WTC11 (cell line): ENCODE measurements at regions not wholly inside any gene's neighbourhood (a gene's known extent, or its start where the extent isn't known, plus 50 kb on each side); places are given as distances from the start of the nearest gene placed in this dataset.

ENCODE experiments used
- ATAC-seq: fragments of 200-7000 bp; cut with Tn5 transposase; 2 replicates; pipeline ENCODE4 v1.10.0; 2021; ENCODE audit warnings: mild to moderate bottlenecking, moderate library complexity
- CTCF ChIA-PET: fragments of 300-600 bp; sonication (Branson Sonifier 250); formaldehyde crosslinking; loops from one replicate; lab custom pipeline; 2021; ENCODE audit warnings: antibody characterized with exemption; lab: Charles Lee
- POLR2A ChIA-PET: fragments of 350-600 bp; sonication (Branson Sonifier 250); formaldehyde crosslinking; loops from one replicate; lab custom pipeline; 2021; ENCODE audit warnings: antibody characterized with exemption; lab: Charles Lee
- DNase-seq: peaks from one replicate; pipeline ENCODE4 v3.0.0; 2021; ENCODE audit warnings: low spot score
- H3K27ac Mint-ChIP-seq: 2 replicates; pipeline ENCODE4 v1.8.0; 2021; ENCODE audit warnings: mixed read lengths
- H3K27me3 Mint-ChIP-seq: 2 replicates; pipeline ENCODE4 v1.8.0; 2021; ENCODE audit warnings: low read depth, mild to moderate bottlenecking, moderate library complexity, mixed read lengths
- H3K36me3 Mint-ChIP-seq: 2 replicates; pipeline ENCODE4 v1.8.0; 2021; ENCODE audit warnings: mixed read lengths
- H3K4me1 Mint-ChIP-seq: 2 replicates; pipeline ENCODE4 v1.8.0; 2022; ENCODE audit warnings: mixed read lengths
- H3K4me3 Mint-ChIP-seq: 2 replicates; pipeline ENCODE4 v1.8.0; 2021; ENCODE audit warnings: mild to moderate bottlenecking, moderate library complexity, mixed read lengths
- H3K9me3 Mint-ChIP-seq: 2 replicates; pipeline ENCODE4 v1.8.0; 2021; ENCODE audit warnings: mixed read lengths
- AFF4 ChIP-seq: sonication (generic); formaldehyde crosslinking; IDR thresholded peaks from 2 replicates; pipeline ENCODE4 v1.8.1; 2023; ENCODE audit warnings: mild to moderate bottlenecking, missing genetic modification reagents, borderline replicate concordance
- FOXJ3 ChIP-seq: sonication (generic); formaldehyde crosslinking; IDR thresholded peaks from 2 replicates; pipeline ENCODE4 v1.9.0; 2021; ENCODE audit warnings: missing genetic modification reagents, mild to moderate bottlenecking, borderline replicate concordance
- GRHL2 ChIP-seq: fragments of 250-450 bp; sonication (Bioruptor Pico); IDR thresholded peaks from 2 replicates; pipeline ENCODE4 v1.8.0; 2022; ENCODE audit warnings: mild to moderate bottlenecking, moderate library complexity; ENCODE audit not compliant: insufficient replicate concordance, severe bottlenecking
- HMGA2 ChIP-seq: fragments of 250-450 bp; sonication (Bioruptor Pico); IDR thresholded peaks from 2 replicates; pipeline ENCODE4 v1.4.0; 2021; ENCODE audit warnings: mild to moderate bottlenecking, moderate library complexity
- IRF2 ChIP-seq: sonication (generic); formaldehyde crosslinking; IDR thresholded peaks from 2 replicates; pipeline ENCODE4 v1.8.0; 2022; ENCODE audit warnings: low read depth, missing genetic modification reagents, borderline replicate concordance
- NFE2L1 ChIP-seq: sonication (generic); formaldehyde crosslinking; IDR thresholded peaks from 2 replicates; pipeline ENCODE4 v1.8.1; 2023; ENCODE audit warnings: missing genetic modification reagents
- NR2C2 ChIP-seq: sonication (generic); formaldehyde crosslinking; IDR thresholded peaks from 2 replicates; pipeline ENCODE4 v1.8.0; 2022; ENCODE audit warnings: mild to moderate bottlenecking, missing genetic modification reagents
- SOX15 ChIP-seq: fragments of 250-450 bp; sonication (Bioruptor Pico); IDR thresholded peaks from 2 replicates; pipeline ENCODE4 v1.9.0; 2021; ENCODE audit warnings: mild to moderate bottlenecking
- SP1 ChIP-seq: sonication (generic); formaldehyde crosslinking; conservative IDR thresholded peaks from 2 replicates; pipeline ENCODE4 v1.8.1; 2022; ENCODE audit warnings: missing genetic modification reagents
- ZBTB43 ChIP-seq: sonication (generic); formaldehyde crosslinking; IDR thresholded peaks from 2 replicates; pipeline ENCODE4 v1.8.1; 2023; ENCODE audit warnings: mild to moderate bottlenecking, missing genetic modification reagents
- ZNF219 ChIP-seq: sonication (generic); formaldehyde crosslinking; IDR thresholded peaks from 2 replicates; pipeline ENCODE4 v1.8.0; 2023; ENCODE audit warnings: missing genetic modification reagents, mild to moderate bottlenecking, borderline replicate concordance
- ZNF263 ChIP-seq: sonication (generic); formaldehyde crosslinking; IDR thresholded peaks from 2 replicates; pipeline ENCODE4 v1.8.1; 2022; ENCODE audit warnings: low read depth, mild to moderate bottlenecking, moderate library complexity, missing genetic modification reagents
- ZNF396 ChIP-seq: fragments of 250-450 bp; sonication (Bioruptor Pico); IDR thresholded peaks from 2 replicates; pipeline ENCODE4 v1.8.0; 2021; ENCODE audit warnings: mild to moderate bottlenecking, moderate library complexity, borderline replicate concordance
- TF ChIP-seq, protein P1 (sequence below): sonication (generic); formaldehyde crosslinking; conservative IDR thresholded peaks from 2 replicates; pipeline ENCODE4 v1.8.1; 2023; ENCODE audit warnings: mild to moderate bottlenecking, low read depth, missing genetic modification reagents, moderate library complexity
- TF ChIP-seq, protein P2 (sequence below): sonication (generic); formaldehyde crosslinking; IDR thresholded peaks from 2 replicates; pipeline ENCODE4 v1.8.1; 2022; ENCODE audit warnings: low read depth, missing genetic modification reagents, borderline replicate concordance
- TF ChIP-seq, protein P3 (sequence below): sonication (generic); formaldehyde crosslinking; IDR thresholded peaks from 2 replicates; pipeline ENCODE4 v1.8.1; 2023; ENCODE audit warnings: mild to moderate bottlenecking, missing genetic modification reagents
- TF ChIP-seq, protein P4 (sequence below): fragments of 200-600 bp; IDR thresholded peaks from 2 replicates; pipeline ENCODE4 v1.8.0; 2022; ENCODE audit warnings: antibody characterized with exemption

- ATAC-seq (no peak), DNase-seq (no peak)
- peaks cover 5% of the 10 kb centered on the region; the same call in 1 of the 2 replicates for H3K9me3 Mint-ChIP-seq
- ChIA-PET CTCF (no interaction called here), POLR2A (interaction anchor here (0.5 kb wide), 1 partner anchor 13 kb away, joined by 3 read pairs; no protein-coding TSS in a partner anchor)
- H3K4me1 Mint-ChIP-seq = peaks cover 32% of the 10 kb centered on the region
- no peak overlapping the region for H3K4me3 Mint-ChIP-seq
- TF ChIP-seq, protein P1, sequence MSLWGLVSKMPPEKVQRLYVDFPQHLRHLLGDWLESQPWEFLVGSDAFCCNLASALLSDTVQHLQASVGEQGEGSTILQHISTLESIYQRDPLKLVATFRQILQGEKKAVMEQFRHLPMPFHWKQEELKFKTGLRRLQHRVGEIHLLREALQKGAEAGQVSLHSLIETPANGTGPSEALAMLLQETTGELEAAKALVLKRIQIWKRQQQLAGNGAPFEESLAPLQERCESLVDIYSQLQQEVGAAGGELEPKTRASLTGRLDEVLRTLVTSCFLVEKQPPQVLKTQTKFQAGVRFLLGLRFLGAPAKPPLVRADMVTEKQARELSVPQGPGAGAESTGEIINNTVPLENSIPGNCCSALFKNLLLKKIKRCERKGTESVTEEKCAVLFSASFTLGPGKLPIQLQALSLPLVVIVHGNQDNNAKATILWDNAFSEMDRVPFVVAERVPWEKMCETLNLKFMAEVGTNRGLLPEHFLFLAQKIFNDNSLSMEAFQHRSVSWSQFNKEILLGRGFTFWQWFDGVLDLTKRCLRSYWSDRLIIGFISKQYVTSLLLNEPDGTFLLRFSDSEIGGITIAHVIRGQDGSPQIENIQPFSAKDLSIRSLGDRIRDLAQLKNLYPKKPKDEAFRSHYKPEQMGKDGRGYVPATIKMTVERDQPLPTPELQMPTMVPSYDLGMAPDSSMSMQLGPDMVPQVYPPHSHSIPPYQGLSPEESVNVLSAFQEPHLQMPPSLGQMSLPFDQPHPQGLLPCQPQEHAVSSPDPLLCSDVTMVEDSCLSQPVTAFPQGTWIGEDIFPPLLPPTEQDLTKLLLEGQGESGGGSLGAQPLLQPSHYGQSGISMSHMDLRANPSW (CRISPR knock-in tag) = no peak
- no peak for TF ChIP-seq ZNF219
- TF ChIP-seq ZNF263 (CRISPR knock-in tag) = no peak
- no peak for TF ChIP-seq NFE2L1 (CRISPR knock-in tag)
- TF ChIP-seq, protein P2, sequence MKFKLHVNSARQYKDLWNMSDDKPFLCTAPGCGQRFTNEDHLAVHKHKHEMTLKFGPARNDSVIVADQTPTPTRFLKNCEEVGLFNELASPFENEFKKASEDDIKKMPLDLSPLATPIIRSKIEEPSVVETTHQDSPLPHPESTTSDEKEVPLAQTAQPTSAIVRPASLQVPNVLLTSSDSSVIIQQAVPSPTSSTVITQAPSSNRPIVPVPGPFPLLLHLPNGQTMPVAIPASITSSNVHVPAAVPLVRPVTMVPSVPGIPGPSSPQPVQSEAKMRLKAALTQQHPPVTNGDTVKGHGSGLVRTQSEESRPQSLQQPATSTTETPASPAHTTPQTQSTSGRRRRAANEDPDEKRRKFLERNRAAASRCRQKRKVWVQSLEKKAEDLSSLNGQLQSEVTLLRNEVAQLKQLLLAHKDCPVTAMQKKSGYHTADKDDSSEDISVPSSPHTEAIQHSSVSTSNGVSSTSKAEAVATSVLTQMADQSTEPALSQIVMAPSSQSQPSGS (CRISPR knock-in tag) = no peak
- TF ChIP-seq FOXJ3 (CRISPR knock-in tag) = no peak
- TF ChIP-seq HMGA2 (CRISPR knock-in tag) = no peak
- TF ChIP-seq, protein P3, sequence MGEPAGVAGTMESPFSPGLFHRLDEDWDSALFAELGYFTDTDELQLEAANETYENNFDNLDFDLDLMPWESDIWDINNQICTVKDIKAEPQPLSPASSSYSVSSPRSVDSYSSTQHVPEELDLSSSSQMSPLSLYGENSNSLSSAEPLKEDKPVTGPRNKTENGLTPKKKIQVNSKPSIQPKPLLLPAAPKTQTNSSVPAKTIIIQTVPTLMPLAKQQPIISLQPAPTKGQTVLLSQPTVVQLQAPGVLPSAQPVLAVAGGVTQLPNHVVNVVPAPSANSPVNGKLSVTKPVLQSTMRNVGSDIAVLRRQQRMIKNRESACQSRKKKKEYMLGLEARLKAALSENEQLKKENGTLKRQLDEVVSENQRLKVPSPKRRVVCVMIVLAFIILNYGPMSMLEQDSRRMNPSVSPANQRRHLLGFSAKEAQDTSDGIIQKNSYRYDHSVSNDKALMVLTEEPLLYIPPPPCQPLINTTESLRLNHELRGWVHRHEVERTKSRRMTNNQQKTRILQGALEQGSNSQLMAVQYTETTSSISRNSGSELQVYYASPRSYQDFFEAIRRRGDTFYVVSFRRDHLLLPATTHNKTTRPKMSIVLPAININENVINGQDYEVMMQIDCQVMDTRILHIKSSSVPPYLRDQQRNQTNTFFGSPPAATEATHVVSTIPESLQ (CRISPR knock-in tag) = no peak
- TF ChIP-seq SP1 (CRISPR knock-in tag) = no peak
- TF ChIP-seq ZBTB43 = no peak
- no peak for TF ChIP-seq NR2C2 (CRISPR knock-in tag)
- TF ChIP-seq ZNF396 (CRISPR knock-in tag) = no peak
- TF ChIP-seq, protein P4, sequence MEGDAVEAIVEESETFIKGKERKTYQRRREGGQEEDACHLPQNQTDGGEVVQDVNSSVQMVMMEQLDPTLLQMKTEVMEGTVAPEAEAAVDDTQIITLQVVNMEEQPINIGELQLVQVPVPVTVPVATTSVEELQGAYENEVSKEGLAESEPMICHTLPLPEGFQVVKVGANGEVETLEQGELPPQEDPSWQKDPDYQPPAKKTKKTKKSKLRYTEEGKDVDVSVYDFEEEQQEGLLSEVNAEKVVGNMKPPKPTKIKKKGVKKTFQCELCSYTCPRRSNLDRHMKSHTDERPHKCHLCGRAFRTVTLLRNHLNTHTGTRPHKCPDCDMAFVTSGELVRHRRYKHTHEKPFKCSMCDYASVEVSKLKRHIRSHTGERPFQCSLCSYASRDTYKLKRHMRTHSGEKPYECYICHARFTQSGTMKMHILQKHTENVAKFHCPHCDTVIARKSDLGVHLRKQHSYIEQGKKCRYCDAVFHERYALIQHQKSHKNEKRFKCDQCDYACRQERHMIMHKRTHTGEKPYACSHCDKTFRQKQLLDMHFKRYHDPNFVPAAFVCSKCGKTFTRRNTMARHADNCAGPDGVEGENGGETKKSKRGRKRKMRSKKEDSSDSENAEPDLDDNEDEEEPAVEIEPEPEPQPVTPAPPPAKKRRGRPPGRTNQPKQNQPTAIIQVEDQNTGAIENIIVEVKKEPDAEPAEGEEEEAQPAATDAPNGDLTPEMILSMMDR = no peak
- TF ChIP-seq GRHL2 (CRISPR knock-in tag) = no peak
- TF ChIP-seq IRF2 = no peak
- no peak for TF ChIP-seq SOX15 (CRISPR knock-in tag)
- no peak for TF ChIP-seq AFF4 (CRISPR knock-in tag)
- no peaks in the 10 kb centered on the region for H3K27me3 Mint-ChIP-seq
- H3K36me3 Mint-ChIP-seq = no peaks in the 10 kb centered on the region
- no peak overlapping the region for H3K27ac Mint-ChIP-seq
Measured at GRCh38 chr4:103372002-103372558, 173.9 kb upstream of the CENPE start.
